Ectodermal cell (in vitro differentiated cells): ENCODE measurements at regions not wholly inside any gene's neighbourhood (a gene's known extent, or its start where the extent isn't known, plus 50 kb on each side); places are given as distances from the start of the nearest gene placed in this dataset.

Experiments
- H3K27ac ChIP-seq: 2 replicates; pipeline ENCODE4 v1.7.0; 2013; ENCODE audit warnings: mild to moderate bottlenecking, low read depth, low read length; ENCODE audit not compliant: insufficient read depth, poor library complexity, severe bottlenecking
- H3K27me3 ChIP-seq: 2 replicates; pipeline ENCODE4 v1.7.0; 2013; ENCODE audit warnings: mild to moderate bottlenecking, low read length; ENCODE audit not compliant: insufficient read depth, control insufficient read depth, poor library complexity, severe bottlenecking
- H3K36me3 ChIP-seq: one replicate; pipeline ENCODE4 v1.7.0; 2013; ENCODE audit warnings: low read length; ENCODE audit not compliant: control insufficient read depth, insufficient read depth
- H3K4me1 ChIP-seq: one replicate; pipeline ENCODE4 v1.7.0; 2013; ENCODE audit warnings: low read length; ENCODE audit not compliant: control insufficient read depth, insufficient read depth
- H3K4me3 ChIP-seq: 2 replicates; pipeline ENCODE4 v1.7.0; 2013; ENCODE audit warnings: low read depth, low read length, control low read depth; ENCODE audit not compliant: insufficient read depth
- H3K9me3 ChIP-seq: 2 replicates; pipeline ENCODE4 v1.7.0; 2013; ENCODE audit warnings: mild to moderate bottlenecking, low read length, moderate library complexity; ENCODE audit not compliant: control insufficient read depth
- WGBS, 2 experiments: methylation state at CpG; one replicate each; pipeline ENCODE4 v1.1.7; 2013; ENCODE audit warnings: missing lambda C conversion rate in 2 of 2; 5-methylcytosine and 5-hydroxymethylcytosine counted together

DNA sequence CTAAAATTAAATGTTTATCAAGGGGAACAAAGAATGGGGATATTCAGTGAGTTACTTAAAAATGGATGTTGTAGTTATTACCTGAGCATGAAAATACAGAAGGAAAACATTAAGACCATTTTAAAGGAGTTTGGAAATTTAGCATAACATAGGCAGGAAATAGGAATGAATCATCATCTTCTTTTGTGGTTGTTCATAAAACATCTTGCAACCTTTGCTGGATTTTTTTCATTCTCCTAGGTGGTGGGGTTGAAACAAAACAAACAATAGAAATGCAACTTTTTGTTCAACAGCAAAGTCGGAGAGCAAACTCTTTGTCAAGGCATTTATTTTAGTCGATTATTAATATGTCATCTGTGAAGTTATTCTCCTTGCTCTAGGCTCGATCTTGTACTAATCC lies 275.1 kb downstream of the IPO8 start:
- Histone ChIP-seq H3K9me3 (no peaks in the 10 kb centered on the region), H3K4me1 (no peaks in the 10 kb centered on the region), H3K27ac (no peak overlapping the region), H3K4me3 (no peak overlapping the region), H3K27me3 (no peaks in the 10 kb centered on the region), H3K36me3 (no peaks in the 10 kb centered on the region)
- 91 to 100% methylated on average over 3 of the region's 3 CpGs for WGBS, 2 experiments

- WGBS, 2 experiments, result 93 to 96% methylated on average over 5 of the region's 5 CpGs
- no peak overlapping the region for H3K4me3 ChIP-seq
- H3K27me3 ChIP-seq, result no peaks in the 10 kb centered on the region
- no peaks in the 10 kb centered on the region for H3K9me3 ChIP-seq
- H3K27ac ChIP-seq, result no peak overlapping the region
- no peaks in the 10 kb centered on the region for H3K4me1 ChIP-seq
- no peaks in the 10 kb centered on the region for H3K36me3 ChIP-seq
Observed at GRCh38 chr12:30417697-30418231, 277.9 kb downstream of the IPO8 start.

DNA sequence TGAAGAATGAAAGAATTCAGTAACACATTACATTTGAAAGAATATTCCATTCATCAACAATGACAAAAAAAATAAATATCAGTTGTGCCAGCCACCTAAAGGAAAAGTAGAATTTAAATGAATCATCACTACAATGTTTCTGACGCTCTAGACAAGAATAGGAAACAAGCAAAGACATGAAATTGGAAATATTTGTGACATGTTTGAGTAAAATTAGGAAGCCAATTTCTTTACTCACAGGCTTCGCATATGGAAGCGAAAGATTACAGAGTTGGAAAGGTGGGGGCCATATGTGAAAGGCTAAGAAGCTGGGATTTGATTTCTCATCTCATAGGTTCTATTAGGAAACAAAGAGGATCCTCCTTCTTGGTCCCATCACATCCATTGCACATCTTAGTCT lies 279.0 kb downstream of the IPO8 start:
- no peak overlapping the region for H3K27ac ChIP-seq

GRCh38 chr12:30415777-30416176 lies 279.9 kb downstream of the IPO8 start:
- no peaks in the 10 kb centered on the region for H3K27me3 ChIP-seq
- H3K4me1 ChIP-seq, result no peaks in the 10 kb centered on the region
- H3K36me3 ChIP-seq, result no peaks in the 10 kb centered on the region
- H3K27ac ChIP-seq, result no peak overlapping the region
- H3K9me3 ChIP-seq, result no peaks in the 10 kb centered on the region
- WGBS, 2 experiments, result 88 to 89% methylated on average over 4 of the region's 4 CpGs
- no peak overlapping the region for H3K4me3 ChIP-seq

More for the DNA sequence above, 279.0 kb downstream of the IPO8 start:
- no peak overlapping the region for H3K4me3 ChIP-seq
- no peaks in the 10 kb centered on the region for H3K4me1 ChIP-seq
- 92 to 100% methylated on average over 3 of the region's 3 CpGs for WGBS, 2 experiments
- H3K36me3 ChIP-seq, result no peaks in the 10 kb centered on the region
- no peaks in the 10 kb centered on the region for H3K27me3 ChIP-seq
- no peaks in the 10 kb centered on the region for H3K9me3 ChIP-seq

- no peaks in the 10 kb centered on the region for H3K9me3 ChIP-seq
- H3K27ac ChIP-seq, result no peak overlapping the region
- H3K36me3 ChIP-seq, result no peaks in the 10 kb centered on the region
- no peak overlapping the region for H3K4me3 ChIP-seq
- no peaks in the 10 kb centered on the region for H3K4me1 ChIP-seq
- H3K27me3 ChIP-seq, result no peaks in the 10 kb centered on the region
Observed at GRCh38 chr12:30414507-30414906, 281.2 kb downstream of the IPO8 start.

- H3K27me3 ChIP-seq, result no peaks in the 10 kb centered on the region
- no peak overlapping the region for H3K27ac ChIP-seq
- peaks cover 5% of the 10 kb centered on the region for H3K9me3 ChIP-seq
- no peak overlapping the region for H3K4me3 ChIP-seq
- H3K4me1 ChIP-seq, result no peaks in the 10 kb centered on the region
- H3K36me3 ChIP-seq, result no peaks in the 10 kb centered on the region
Observed at GRCh38 chr12:30400349-30400748, 295.3 kb downstream of the IPO8 start.

- Histone ChIP-seq H3K4me3 (no peak overlapping the region), H3K27me3 (no peaks in the 10 kb centered on the region), H3K9me3 (peaks cover 5% of the 10 kb centered on the region), H3K27ac (no peak overlapping the region), H3K4me1 (no peaks in the 10 kb centered on the region), H3K36me3 (no peaks in the 10 kb centered on the region)
- 78 to 92% methylated on average over 2 of the region's 2 CpGs for WGBS, 2 experiments
Observed at GRCh38 chr12:30399859-30400258, 295.8 kb downstream of the IPO8 start.

- no peaks in the 10 kb centered on the region for H3K4me1 ChIP-seq
- H3K9me3 ChIP-seq, result peaks cover 5% of the 10 kb centered on the region
- no peak overlapping the region for H3K4me3 ChIP-seq
- H3K36me3 ChIP-seq, result no peaks in the 10 kb centered on the region
- WGBS, 2 experiments, result 72 to 91% methylated on average over 2 of the region's 2 CpGs
- H3K27ac ChIP-seq, result no peak overlapping the region
- H3K27me3 ChIP-seq, result no peaks in the 10 kb centered on the region
Observed at GRCh38 chr12:30396576-30396975, 299.1 kb downstream of the IPO8 start.

- H3K4me3 ChIP-seq, result no peak overlapping the region
- H3K27me3 ChIP-seq, result no peaks in the 10 kb centered on the region
- H3K9me3 ChIP-seq, result peaks cover 5% of the 10 kb centered on the region
- WGBS, 2 experiments, result 51 to 63% methylated on average over 3 of the region's 3 CpGs
- H3K27ac ChIP-seq, result no peak overlapping the region
- H3K4me1 ChIP-seq, result no peaks in the 10 kb centered on the region
- no peaks in the 10 kb centered on the region for H3K36me3 ChIP-seq
Observed at GRCh38 chr12:30395190-30395589, 300.5 kb downstream of the IPO8 start.

DNA sequence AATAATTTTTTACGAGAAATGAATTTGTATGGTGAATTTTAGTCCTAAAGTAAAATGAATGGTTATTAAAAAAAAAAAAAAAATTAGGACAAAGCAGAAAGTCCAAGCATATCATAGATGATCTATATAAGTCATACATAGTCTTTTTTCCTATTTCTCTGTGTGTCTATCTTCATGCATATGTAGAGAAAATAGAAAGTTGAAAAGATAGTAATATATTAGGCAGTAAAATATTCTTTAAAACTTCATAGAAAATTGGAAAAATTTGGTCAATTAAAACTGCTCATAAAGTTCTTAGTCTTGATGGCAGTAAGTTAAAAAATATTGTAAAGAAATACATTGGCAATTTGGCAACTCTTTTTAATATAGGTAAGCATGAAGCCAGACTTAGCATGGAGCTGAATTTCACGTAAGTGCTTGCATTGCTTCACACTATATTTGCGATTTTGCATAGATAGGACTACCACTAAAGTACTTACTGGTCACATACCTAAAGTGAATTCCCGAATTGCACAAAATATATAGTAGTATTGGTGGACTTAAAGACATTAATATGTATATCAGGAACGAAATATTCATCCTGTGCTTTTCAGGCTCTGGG lies 303.8 kb downstream of the IPO8 start:
- Histone ChIP-seq H3K4me3 (no peak overlapping the region), H3K4me1 (no peaks in the 10 kb centered on the region), H3K9me3 (no peaks in the 10 kb centered on the region), H3K27me3 (no peaks in the 10 kb centered on the region), H3K27ac (no peak overlapping the region), H3K36me3 (no peaks in the 10 kb centered on the region)
- WGBS, 2 experiments, result 92 to 97% methylated on average over 5 of the region's 5 CpGs

- Histone ChIP-seq H3K4me3 (no peak overlapping the region), H3K4me1 (no peaks in the 10 kb centered on the region), H3K9me3 (no peaks in the 10 kb centered on the region), H3K27me3 (no peaks in the 10 kb centered on the region), H3K36me3 (no peaks in the 10 kb centered on the region), H3K27ac (no peak overlapping the region)
- WGBS, 2 experiments, result 88 to 93% methylated on average over 3 to 4 of the region's 4 CpGs
Observed at GRCh38 chr12:30385706-30386105, 310.0 kb downstream of the IPO8 start.
